Endodermal cell (in vitro differentiated cells): ENCODE measurements at regions not wholly inside any gene's neighbourhood (a gene's known extent, or its start where the extent isn't known, plus 50 kb on each side); places are given as distances from the start of the nearest gene placed in this dataset.
A peak's percentile ranks its signal among the peaks of the same experiment; 100 is the strongest.

Experiments used
- DNase-seq: peaks from one replicate; pipeline ENCODE4 v3.0.0-alpha.2; 2017
- H3K27ac ChIP-seq: 2 replicates; pipeline ENCODE4 v1.5.1; 2013; ENCODE audit warnings: mild to moderate bottlenecking, low read depth, low read length, moderate library complexity
- H3K27me3 ChIP-seq: 2 replicates; pipeline ENCODE4 v1.6.1; 2013; ENCODE audit warnings: mild to moderate bottlenecking, low read length, moderate library complexity; ENCODE audit not compliant: insufficient read depth, control insufficient read depth, poor library complexity, severe bottlenecking
- H3K36me3 ChIP-seq: 2 replicates; pipeline ENCODE4 v1.7.0; 2013; ENCODE audit warnings: mild to moderate bottlenecking, low read length, moderate library complexity; ENCODE audit not compliant: control insufficient read depth, insufficient read depth
- H3K4me1 ChIP-seq: one replicate; pipeline ENCODE4 v1.7.0; 2013; ENCODE audit warnings: low read length; ENCODE audit not compliant: control insufficient read depth, insufficient read depth
- H3K4me3 ChIP-seq: 2 replicates; pipeline ENCODE4 v1.5.1; 2013; ENCODE audit warnings: mild to moderate bottlenecking, low read length, moderate library complexity
- H3K9ac ChIP-seq: 2 replicates; pipeline ENCODE4 v1.6.1; 2013; ENCODE audit warnings: mild to moderate bottlenecking, low read length, moderate library complexity; ENCODE audit not compliant: poor library complexity, severe bottlenecking; ENCODE audit errors: extremely low read depth
- H3K9me3 ChIP-seq: 2 replicates; pipeline ENCODE4 v1.6.1; 2013; ENCODE audit warnings: mild to moderate bottlenecking, low read length, moderate library complexity; ENCODE audit not compliant: control insufficient read depth
- H3K27ac Mint-ChIP-seq: 2 replicates; pipeline ENCODE4 v1.8.0; 2020; ENCODE audit warnings: mixed read lengths
- H3K27me3 Mint-ChIP-seq: 2 replicates; pipeline ENCODE4 v1.8.0; 2021; ENCODE audit warnings: mild to moderate bottlenecking, mixed read lengths; ENCODE audit not compliant: insufficient read depth
- H3K36me3 Mint-ChIP-seq: 2 replicates; pipeline ENCODE4 v1.8.0; 2020; ENCODE audit warnings: low read depth, mixed read lengths
- H3K4me1 Mint-ChIP-seq: 2 replicates; pipeline ENCODE4 v1.8.0; 2020; ENCODE audit warnings: mixed read lengths
- H3K4me3 Mint-ChIP-seq: 2 replicates; pipeline ENCODE4 v1.8.0; 2020; ENCODE audit warnings: mild to moderate bottlenecking, moderate library complexity, mixed read lengths
- H3K9me3 Mint-ChIP-seq: 2 replicates; pipeline ENCODE4 v1.8.0; 2020; ENCODE audit warnings: mild to moderate bottlenecking, mixed read lengths
- WGBS, 2 experiments: methylation state at CpG; one replicate each; pipeline versions ENCODE4 v1.1.5 to v1.1.7; 2013; ENCODE audit warnings: missing lambda C conversion rate in 2 of 2, mixed read lengths in 1 of 2; ENCODE audit not compliant: insufficient coverage in 1 of 2, insufficient read length in 1 of 2; 5-methylcytosine and 5-hydroxymethylcytosine counted together
- TF ChIP-seq, protein P1 (sequence below): fragments of 200-600 bp; sonication (generic); conservative IDR thresholded peaks from 2 replicates; pipeline ENCODE4 v1.5.0; 2021; ENCODE audit warnings: antibody characterized with exemption, mild to moderate bottlenecking

DNA sequence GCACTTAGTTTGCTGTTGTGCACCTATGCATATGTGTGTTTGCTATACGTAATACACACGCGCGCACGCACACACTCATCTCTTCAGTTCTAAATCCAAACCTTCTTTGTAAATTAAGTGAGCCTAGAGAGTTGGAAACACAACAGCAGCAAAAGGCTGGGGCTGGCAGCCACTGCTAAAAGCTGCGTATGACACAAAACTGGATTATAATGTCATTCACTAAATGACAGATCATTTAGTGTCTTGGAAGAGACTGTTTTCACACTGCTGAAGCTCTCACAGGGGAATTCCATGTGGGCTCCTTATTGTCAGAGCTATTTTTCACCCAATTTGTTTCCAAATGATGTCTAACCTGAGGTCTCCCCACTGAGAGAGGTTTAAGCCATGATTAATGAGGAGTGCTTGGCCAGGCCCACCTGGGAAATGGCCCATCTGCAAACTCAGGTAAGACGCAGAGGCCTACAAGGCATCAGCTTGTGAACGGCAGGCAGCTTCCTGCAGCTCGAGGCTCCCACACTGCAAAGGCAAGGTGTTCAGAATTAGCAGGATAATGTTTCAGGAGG lies 94.2 kb downstream of the OLIG3 start:
- peaks cover 52% of the 10 kb centered on the region for H3K27me3 ChIP-seq
- Mint-ChIP-seq H3K4me3 (no peak overlapping the region), H3K9me3 (no peaks in the 10 kb centered on the region), H3K4me1 (peaks cover 12% of the 10 kb centered on the region), H3K27me3 (peaks cover 20% of the 10 kb centered on the region), H3K36me3 (no peaks in the 10 kb centered on the region), H3K27ac (no peak overlapping the region)
- no peak overlapping the region for H3K4me3 ChIP-seq
- WGBS, 2 experiments = 78 to 91% methylated on average over 4 to 9 of the region's 9 CpGs
- H3K9ac ChIP-seq = no peak overlapping the region
- peak; percentile 57 for DNase-seq
- TF ChIP-seq, protein P1, sequence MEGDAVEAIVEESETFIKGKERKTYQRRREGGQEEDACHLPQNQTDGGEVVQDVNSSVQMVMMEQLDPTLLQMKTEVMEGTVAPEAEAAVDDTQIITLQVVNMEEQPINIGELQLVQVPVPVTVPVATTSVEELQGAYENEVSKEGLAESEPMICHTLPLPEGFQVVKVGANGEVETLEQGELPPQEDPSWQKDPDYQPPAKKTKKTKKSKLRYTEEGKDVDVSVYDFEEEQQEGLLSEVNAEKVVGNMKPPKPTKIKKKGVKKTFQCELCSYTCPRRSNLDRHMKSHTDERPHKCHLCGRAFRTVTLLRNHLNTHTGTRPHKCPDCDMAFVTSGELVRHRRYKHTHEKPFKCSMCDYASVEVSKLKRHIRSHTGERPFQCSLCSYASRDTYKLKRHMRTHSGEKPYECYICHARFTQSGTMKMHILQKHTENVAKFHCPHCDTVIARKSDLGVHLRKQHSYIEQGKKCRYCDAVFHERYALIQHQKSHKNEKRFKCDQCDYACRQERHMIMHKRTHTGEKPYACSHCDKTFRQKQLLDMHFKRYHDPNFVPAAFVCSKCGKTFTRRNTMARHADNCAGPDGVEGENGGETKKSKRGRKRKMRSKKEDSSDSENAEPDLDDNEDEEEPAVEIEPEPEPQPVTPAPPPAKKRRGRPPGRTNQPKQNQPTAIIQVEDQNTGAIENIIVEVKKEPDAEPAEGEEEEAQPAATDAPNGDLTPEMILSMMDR = no peak
- no peaks in the 10 kb centered on the region for H3K36me3 ChIP-seq
- no peaks in the 10 kb centered on the region for H3K4me1 ChIP-seq
- H3K9me3 ChIP-seq = no peaks in the 10 kb centered on the region
- no peak overlapping the region for H3K27ac ChIP-seq

GRCh38 chr6:137395316-137395715 lies 98.9 kb downstream of the OLIG3 start:
- no peaks in the 10 kb centered on the region for H3K4me1 ChIP-seq
- WGBS, 2 experiments = 88 to 93% methylated on average over 1 to 3 of the region's 3 CpGs
- TF ChIP-seq, protein P1 = no peak
- H3K9me3 ChIP-seq = no peaks in the 10 kb centered on the region
- Mint-ChIP-seq H3K36me3 (no peaks in the 10 kb centered on the region), H3K9me3 (no peaks in the 10 kb centered on the region), H3K27me3 (peaks cover 27% of the 10 kb centered on the region), H3K4me1 (peaks cover 5% of the 10 kb centered on the region), H3K27ac (no peak overlapping the region), H3K4me3 (no peak overlapping the region)
- no peaks in the 10 kb centered on the region for H3K36me3 ChIP-seq
- peaks cover 28% of the 10 kb centered on the region for H3K27me3 ChIP-seq
- H3K4me3 ChIP-seq = no peak overlapping the region
- no peak overlapping the region for H3K27ac ChIP-seq
- no peak overlapping the region for H3K9ac ChIP-seq
- DNase-seq = no peak

DNA sequence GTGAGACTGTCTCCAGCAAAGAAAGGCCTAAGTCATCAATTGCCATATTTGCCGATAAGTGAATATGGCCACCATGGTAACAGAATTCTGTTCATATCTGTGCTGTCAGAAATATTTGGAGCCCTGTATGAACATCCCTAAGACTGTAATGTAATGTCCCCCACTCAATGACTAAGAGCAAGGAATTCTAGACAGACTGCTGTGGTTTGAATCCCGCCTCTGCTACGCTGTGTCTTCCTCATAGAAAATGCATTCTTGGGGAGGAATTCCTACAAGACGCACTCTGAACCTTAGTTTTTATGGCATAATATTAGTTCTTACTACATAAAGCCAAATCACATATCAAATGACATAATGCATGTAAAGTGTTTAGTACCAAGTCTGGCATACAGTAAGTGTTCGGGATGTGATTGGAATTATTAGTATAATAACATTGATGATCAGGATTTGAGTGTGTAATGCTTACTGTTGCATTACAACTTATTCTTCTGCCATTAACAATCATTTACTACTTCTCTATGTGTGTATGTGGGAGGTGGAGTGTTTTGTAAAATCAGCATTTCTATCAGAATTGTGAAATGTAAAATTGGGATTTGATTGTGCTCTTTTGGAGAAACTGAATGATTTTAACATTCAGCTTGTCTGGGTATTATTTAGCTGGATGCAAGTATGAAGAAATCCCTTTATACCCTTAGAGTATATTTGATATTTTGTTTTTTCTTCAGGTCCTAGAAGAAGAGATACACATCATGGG lies 103.0 kb downstream of the OLIG3 start:
- peaks cover 63% of the 10 kb centered on the region for H3K27me3 Mint-ChIP-seq
- H3K4me3 Mint-ChIP-seq = no peak overlapping the region
- no peaks in the 10 kb centered on the region for H3K36me3 ChIP-seq
- no peak overlapping the region for H3K27ac Mint-ChIP-seq
- peaks cover 45% of the 10 kb centered on the region for H3K27me3 ChIP-seq
- H3K9me3 ChIP-seq = no peaks in the 10 kb centered on the region
- no peaks in the 10 kb centered on the region for H3K4me1 ChIP-seq
- TF ChIP-seq, protein P1 = no peak
- peaks cover 6% of the 10 kb centered on the region for H3K4me1 Mint-ChIP-seq
- no peak overlapping the region for H3K9ac ChIP-seq
- H3K4me3 ChIP-seq = no peak overlapping the region
- WGBS, 2 experiments = 95 to 100% methylated on average over 1 to 5 of the region's 5 CpGs
- H3K27ac ChIP-seq = no peak overlapping the region
- DNase-seq = no peak
- H3K36me3 Mint-ChIP-seq = no peaks in the 10 kb centered on the region
- H3K9me3 Mint-ChIP-seq = no peaks in the 10 kb centered on the region
